ENCODE measurements at regions not wholly inside any gene's neighbourhood (a gene's known extent, or its start where the extent isn't known, plus 50 kb on each side); places are given as distances from the start of the nearest gene placed in this dataset.

DNA sequence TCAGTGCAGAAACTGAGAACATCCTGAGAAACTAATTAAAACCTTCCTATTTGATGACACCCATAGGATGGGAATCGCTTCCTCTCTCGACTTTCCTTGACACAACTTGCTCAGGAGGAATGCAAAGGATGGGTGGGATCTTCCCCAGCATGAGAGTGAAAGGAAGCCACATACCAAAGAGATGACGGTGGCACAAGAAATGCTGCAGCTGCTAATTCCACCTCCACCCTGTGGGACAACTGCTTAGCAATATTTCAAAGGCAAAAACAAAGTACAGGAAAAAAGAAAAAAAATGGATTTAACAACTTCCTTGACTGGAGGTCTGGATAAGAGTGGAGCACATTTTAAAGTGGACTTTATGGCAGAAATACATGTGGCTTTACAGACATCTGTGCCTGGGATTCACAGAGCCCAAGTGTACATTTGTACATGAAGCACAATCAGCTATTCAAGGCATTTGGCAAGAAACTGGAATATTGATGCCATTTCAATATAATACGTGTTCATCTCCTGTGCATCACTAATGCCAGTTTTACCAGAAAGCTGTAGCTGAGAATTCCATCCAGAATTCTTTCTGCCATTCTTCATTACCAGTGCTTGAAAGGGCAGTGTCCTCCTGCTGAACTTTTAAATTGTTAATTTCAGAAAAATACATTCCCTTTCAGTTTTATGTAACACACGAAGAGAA, 359.2 kb upstream of the ACTBL2 start:
- DNase-seq (ENCODE audit: low read depth in 3 of 3) = no peak

- no peak for DNase-seq (ENCODE audit: low read depth in 3 of 3)
Observed at GRCh38 chr5:57839437-57840079, 356.9 kb upstream of the ACTBL2 start.

GRCh38 chr5:57839025-57839424, 356.4 kb upstream of the ACTBL2 start:
- no peak for DNase-seq (ENCODE audit: low read depth in 3 of 3)

DNA sequence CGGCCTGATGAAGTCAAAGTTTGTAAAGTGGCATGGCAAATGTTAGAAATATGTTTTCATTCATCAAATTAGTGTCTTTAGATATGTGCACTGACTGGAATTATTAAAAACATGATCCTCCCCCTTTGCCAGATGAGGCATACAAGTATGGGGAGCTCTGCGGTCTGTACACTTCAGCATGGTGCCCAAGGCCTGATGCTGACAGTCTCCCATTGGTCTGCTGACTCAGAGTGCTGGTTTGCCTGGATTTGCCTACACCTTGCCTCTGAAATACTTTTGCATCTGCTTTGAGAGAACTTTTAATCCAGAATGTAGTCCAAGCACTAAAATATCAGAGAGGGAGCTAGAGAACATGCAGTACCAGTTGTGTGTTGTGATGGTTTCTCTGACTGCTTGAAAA, 354.3 kb upstream of the ACTBL2 start:
- no peak for DNase-seq (ENCODE audit: low read depth in 3 of 3)

DNA sequence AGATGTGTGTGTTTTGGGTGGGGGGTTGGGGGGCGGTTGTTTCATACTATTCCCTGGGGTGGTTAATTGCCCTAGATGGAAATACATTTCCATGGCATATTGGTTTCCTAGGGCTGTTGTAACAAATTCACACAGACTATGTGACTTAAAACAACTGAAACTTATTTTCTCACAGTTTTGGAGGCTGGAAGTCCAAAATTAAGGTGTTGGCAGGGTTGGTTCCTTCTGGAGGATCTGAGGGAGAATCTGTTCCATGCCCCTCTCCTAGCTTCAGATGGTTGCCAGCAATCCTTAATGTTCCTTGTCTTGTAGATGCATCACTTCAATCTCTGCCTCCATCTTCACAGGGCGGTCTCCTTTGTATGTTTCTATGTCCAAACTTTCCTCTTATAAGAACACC, 353.7 kb upstream of the ACTBL2 start:
- no peak for DNase-seq (ENCODE audit: low read depth in 3 of 3)

- no peak for DNase-seq (ENCODE audit: low read depth in 3 of 3)
Observed at GRCh38 chr5:57834829-57835608, 352.4 kb upstream of the ACTBL2 start.

DNA sequence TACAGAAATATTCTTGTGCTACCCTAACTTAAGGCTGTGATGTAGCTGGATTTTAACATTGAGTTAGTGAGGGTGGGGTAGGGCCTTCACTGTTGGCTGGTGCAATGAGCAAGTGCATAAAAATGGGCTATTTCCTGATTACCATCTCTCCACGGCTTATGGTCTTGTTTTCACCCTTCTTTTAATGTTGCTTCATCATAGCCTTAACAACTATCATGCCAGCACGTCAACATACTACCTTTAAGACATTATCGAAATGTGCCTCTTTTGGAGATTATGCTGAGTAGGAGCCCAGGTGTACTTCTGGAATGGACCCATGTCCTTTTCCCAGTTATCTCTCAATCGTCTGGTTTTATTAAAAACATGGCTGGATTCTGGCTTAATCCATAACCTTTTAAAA, 350.9 kb upstream of the ACTBL2 start:
- no peak for DNase-seq (ENCODE audit: low read depth in 3 of 3)

GRCh38 chr5:57832875-57833274, 350.3 kb upstream of the ACTBL2 start:
- no peak for DNase-seq (ENCODE audit: low read depth in 3 of 3)

GRCh38 chr5:57831932-57832331, 349.3 kb upstream of the ACTBL2 start:
- DNase-seq (ENCODE audit: low read depth in 3 of 3) = no peak

GRCh38 chr5:57831090-57831489, 348.5 kb upstream of the ACTBL2 start:
- DNase-seq (ENCODE audit: low read depth in 3 of 3) = no peak

DNA sequence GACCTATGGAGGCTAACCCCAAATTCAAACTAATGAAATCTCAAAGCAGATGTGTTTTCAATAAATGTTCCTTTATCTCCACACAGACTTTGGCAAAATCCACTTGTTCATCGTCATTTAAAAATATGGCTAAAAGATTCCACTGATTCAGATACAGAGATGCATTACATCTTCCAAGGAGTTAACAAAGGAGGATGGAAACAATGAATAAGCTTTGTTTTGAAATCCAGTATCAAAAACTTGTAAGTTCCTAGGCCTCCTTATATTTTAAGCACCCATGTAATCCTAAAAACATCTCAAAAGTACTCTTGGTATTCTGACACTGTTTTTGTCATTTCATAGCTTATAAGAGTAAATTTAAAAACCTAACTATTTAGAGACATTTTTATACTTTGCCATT, 345.6 kb upstream of the ACTBL2 start:
- no peak for DNase-seq (ENCODE audit: low read depth in 3 of 3)

- DNase-seq (ENCODE audit: low read depth in 3 of 3) = no peak
Observed at GRCh38 chr5:57825031-57825686, 342.5 kb upstream of the ACTBL2 start.

DNA sequence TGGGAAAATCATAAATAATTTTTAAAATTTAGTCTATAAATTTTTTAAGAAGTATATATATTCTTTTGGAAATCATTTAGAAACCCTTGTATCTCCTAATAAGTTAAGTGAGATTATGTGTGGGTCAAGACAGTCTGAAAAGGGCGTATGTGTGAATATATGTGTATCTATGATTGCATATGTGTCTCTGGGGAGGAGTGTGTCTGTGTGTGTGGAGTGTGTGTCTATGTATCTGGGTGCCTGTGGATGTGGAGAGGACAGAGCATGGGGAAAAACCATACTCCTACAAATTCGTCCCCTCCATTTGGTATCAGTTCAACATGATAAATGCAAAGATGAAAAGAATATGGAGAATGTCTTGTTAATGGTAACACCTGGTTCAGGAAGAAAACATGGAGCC, 342.0 kb upstream of the ACTBL2 start:
- no peak for DNase-seq (ENCODE audit: low read depth in 3 of 3)

- no peak for DNase-seq (ENCODE audit: low read depth in 3 of 3)
Observed at GRCh38 chr5:57824047-57824446, 341.4 kb upstream of the ACTBL2 start.

GRCh38 chr5:57822651-57823050, 340.0 kb upstream of the ACTBL2 start:
- DNase-seq (ENCODE audit: low read depth in 3 of 3) = no peak

DNA sequence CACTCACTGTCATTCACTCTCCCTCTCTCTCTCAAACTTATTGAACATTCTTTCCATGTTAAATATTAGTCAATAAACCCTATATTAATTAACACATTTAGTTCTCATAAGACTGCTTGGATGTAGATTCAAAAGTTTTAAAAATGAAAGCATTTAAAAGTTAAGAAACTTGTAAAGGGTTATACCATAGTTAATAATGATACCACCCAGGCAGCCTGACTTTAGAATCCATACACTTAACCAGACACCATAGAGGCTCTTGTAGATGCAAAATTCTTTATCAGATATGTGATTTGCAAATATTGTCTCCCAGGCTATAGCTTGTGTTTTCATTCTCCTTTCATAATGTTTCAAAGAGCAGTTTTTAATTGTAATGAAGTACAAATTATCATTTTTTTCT, 335.8 kb upstream of the ACTBL2 start:
- no peak for DNase-seq (ENCODE audit: low read depth in 3 of 3)

- no peak for DNase-seq (ENCODE audit: low read depth in 3 of 3)
Observed at GRCh38 chr5:57817924-57818323, 335.3 kb upstream of the ACTBL2 start.

GRCh38 chr5:57817001-57817453, 334.4 kb upstream of the ACTBL2 start:
- DNase-seq (ENCODE audit: low read depth in 3 of 3) = no peak

DNA sequence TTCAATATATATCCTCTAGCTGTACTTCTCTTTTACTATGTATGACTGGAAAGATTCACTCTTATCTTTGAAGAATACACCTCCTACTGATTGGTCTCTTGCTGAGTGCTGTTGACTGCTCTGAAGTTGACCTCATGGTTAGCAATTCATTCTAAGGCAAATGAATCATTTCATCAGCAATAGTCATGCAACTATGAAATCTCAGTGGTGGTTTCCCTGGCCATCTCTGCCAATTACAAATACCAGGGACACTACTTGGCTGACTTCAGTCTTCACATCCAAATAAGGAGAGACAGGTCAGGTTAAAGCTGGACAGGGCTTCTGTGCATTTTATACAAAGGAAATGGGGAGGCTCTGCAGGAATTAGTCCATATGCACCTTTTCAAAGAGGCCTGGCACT, 333.5 kb upstream of the ACTBL2 start:
- no peak for DNase-seq (ENCODE audit: low read depth in 3 of 3)

DNA sequence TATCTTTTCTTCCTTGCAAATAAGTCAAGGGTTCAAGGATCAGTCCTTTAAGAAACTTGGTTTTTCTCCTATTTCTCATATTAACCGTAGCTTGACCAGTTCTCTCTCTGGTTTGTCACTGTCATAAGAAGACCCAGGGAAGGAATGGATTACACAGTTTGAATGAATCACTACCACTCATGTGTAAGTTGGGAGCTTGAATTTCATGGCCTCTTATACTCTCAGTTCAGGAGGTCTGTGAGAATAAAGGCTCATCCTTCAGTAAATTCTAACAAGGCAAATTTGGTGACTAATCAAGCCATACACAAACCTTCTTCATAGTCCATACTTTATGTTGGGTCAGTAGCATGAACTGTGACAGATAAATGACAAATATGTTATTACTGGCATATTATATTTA, 323.1 kb upstream of the ACTBL2 start:
- DNase-seq (ENCODE audit: low read depth in 3 of 3) = no peak

DNA sequence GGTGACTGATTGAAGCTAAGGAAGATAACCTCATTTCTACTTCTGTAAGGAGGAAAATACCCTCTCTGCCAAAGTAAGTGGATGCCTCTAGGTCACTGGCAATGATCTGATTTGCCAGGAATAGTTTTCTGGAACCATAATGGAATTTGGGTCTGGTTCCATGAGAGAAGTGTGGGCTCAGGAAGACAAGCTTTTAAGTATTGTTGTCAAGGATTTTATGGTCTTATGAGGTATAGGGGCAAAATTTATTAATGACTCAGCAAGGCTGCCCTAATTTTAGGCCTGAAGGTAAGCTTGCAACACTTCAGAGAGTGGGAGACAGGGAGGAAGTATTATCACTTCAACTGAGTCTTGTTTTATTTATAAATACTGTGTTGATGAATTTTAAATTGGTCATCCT, 322.6 kb upstream of the ACTBL2 start:
- no peak for DNase-seq (ENCODE audit: low read depth in 3 of 3)

DNA sequence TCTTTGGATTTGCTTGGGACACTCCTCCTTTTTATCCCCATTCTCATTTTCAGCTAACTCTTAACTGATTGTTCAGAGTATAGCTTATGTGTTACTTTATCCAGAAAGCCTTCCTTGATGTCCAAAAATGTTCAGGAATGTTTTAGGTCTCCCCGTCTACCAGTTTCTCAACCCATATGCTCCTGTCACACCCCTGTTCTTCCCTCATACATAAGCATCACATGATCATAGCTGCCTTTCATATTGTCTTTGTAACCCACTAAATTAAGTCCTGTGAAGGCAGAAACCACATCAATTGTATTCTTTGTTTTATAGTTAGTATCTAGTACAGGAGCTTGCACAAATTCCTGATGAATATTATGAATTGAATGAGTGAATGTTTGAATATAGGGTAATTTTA, 321.9 kb upstream of the ACTBL2 start:
- DNase-seq (ENCODE audit: low read depth in 3 of 3) = no peak
